ENCODE measurements at regions not wholly inside any gene's neighbourhood (a gene's known extent, or its start where the extent isn't known, plus 50 kb on each side); places are given as distances from the start of the nearest gene placed in this dataset.

DNA sequence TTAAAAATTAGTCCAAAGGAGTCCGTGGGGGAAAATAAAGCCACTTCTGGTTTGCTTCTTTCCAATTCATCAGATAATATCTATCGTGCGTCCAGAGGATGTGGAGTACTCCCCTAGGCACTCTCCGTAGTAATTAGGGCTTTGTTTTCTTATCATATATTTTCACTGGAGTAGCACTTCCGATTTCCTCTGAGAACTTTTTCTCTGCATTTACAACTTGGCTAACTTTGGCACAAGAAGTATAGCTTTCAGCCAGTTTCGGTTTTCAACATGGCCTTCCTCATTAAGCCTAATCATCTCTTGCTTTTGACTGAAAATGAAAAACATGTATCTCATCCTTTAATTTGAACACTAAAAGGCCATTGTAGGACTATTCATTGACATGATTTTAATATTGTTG, 80.5 kb downstream of the CASP3 start:
- H3K4me3 ChIP-seq (ENCODE audit: low read length): peak overlapping the region; percentile 31
- H3K4me1 ChIP-seq (ENCODE audit: low read length): peaks cover 6% of the 10 kb centered on the region; the same call in 1 of the 2 replicates
- no peaks in the 10 kb centered on the region for H3K36me3 ChIP-seq (replicated peaks; ENCODE audit: insufficient read depth, low read length)
- H3K79me2 ChIP-seq (ENCODE audit: low read length): no peaks in the 10 kb centered on the region
- no peaks in the 10 kb centered on the region for H3F3A ChIP-seq (ENCODE audit: insufficient read depth, low read length)
- no peak for TF ChIP-seq EZH2phosphoT487 (IDR thresholded peaks at IDR 0.05; ENCODE audit: low read length)
- TF ChIP-seq, protein P1, sequence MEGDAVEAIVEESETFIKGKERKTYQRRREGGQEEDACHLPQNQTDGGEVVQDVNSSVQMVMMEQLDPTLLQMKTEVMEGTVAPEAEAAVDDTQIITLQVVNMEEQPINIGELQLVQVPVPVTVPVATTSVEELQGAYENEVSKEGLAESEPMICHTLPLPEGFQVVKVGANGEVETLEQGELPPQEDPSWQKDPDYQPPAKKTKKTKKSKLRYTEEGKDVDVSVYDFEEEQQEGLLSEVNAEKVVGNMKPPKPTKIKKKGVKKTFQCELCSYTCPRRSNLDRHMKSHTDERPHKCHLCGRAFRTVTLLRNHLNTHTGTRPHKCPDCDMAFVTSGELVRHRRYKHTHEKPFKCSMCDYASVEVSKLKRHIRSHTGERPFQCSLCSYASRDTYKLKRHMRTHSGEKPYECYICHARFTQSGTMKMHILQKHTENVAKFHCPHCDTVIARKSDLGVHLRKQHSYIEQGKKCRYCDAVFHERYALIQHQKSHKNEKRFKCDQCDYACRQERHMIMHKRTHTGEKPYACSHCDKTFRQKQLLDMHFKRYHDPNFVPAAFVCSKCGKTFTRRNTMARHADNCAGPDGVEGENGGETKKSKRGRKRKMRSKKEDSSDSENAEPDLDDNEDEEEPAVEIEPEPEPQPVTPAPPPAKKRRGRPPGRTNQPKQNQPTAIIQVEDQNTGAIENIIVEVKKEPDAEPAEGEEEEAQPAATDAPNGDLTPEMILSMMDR (IDR thresholded peaks at IDR 0.05; ENCODE audit: low read length): no peak
- TF ChIP-seq EZH2 (optimal IDR thresholded peaks at IDR 0.05; ENCODE audit: low read depth, low read length): no peak
- DNase-seq: peak; percentile 30
- H3K27me3 ChIP-seq (replicated peaks; ENCODE audit: insufficient read depth, low read length): no peaks in the 10 kb centered on the region
- H3K9me2 ChIP-seq (replicated peaks; ENCODE audit: insufficient read depth, low read length): no peaks in the 10 kb centered on the region
- peak overlapping the region; percentile 5; the same call in 1 of the 2 replicates for H2AFZ ChIP-seq (ENCODE audit: low read length)
- H3K9ac ChIP-seq (ENCODE audit: low read length): peak overlapping the region; percentile 16; the same call in 1 of the 2 replicates
- peak overlapping the region; percentile 59 for H3K4me2 ChIP-seq (ENCODE audit: low read depth, low read length)
- no peaks in the 10 kb centered on the region for H3K9me3 ChIP-seq (replicated peaks; ENCODE audit: insufficient read depth, low read length)
- no peaks in the 10 kb centered on the region for H4K20me1 ChIP-seq (ENCODE audit: insufficient read depth, low read length)
- H3K27ac ChIP-seq (ENCODE audit: low read length): no peak overlapping the region; the same call in 1 of the 2 replicates

DNA sequence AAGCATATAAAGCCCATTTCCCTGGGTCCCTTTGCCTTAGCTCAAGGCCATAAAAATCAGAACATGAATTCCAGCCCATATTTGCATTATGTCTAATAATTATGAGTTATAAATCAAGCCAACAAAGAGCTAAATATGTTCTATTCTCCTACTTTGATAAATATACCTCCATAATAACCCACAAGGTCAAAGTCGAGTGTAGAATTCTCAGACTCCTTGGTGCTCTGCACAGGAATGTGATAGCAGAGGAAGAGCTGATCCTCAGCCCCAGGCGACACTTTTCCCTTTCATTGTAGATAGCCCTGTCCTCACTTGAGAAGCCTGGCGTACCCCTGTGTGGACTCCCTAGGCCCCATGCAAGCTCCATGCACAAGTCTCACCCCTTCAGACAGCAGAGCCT, 85.6 kb downstream of the CASP3 start:
- Histone ChIP-seq H3K27ac (ENCODE audit: low read length) (no peak overlapping the region), H3K4me3 (ENCODE audit: low read length) (no peak overlapping the region), H3K9me3 (replicated peaks; ENCODE audit: insufficient read depth, low read length) (no peaks in the 10 kb centered on the region), H3F3A (ENCODE audit: insufficient read depth, low read length) (no peaks in the 10 kb centered on the region), H3K9ac (ENCODE audit: low read length) (no peak overlapping the region), H3K36me3 (replicated peaks; ENCODE audit: insufficient read depth, low read length) (no peaks in the 10 kb centered on the region), H2AFZ (ENCODE audit: low read length) (no peak overlapping the region), H3K79me2 (ENCODE audit: low read length) (no peaks in the 10 kb centered on the region), H3K4me2 (ENCODE audit: low read depth, low read length) (no peak overlapping the region), H3K27me3 (replicated peaks; ENCODE audit: insufficient read depth, low read length) (no peaks in the 10 kb centered on the region), H3K4me1 (ENCODE audit: low read length) (no peaks in the 10 kb centered on the region), H4K20me1 (ENCODE audit: insufficient read depth, low read length) (no peaks in the 10 kb centered on the region), H3K9me2 (replicated peaks; ENCODE audit: insufficient read depth, low read length) (no peaks in the 10 kb centered on the region)
- TF ChIP-seq, protein P1 (IDR thresholded peaks at IDR 0.05; ENCODE audit: low read length): no peak
- no peak for TF ChIP-seq EZH2phosphoT487 (IDR thresholded peaks at IDR 0.05; ENCODE audit: low read length)
- TF ChIP-seq EZH2 (optimal IDR thresholded peaks at IDR 0.05; ENCODE audit: low read depth, low read length): no peak
- no peak for DNase-seq

DNA sequence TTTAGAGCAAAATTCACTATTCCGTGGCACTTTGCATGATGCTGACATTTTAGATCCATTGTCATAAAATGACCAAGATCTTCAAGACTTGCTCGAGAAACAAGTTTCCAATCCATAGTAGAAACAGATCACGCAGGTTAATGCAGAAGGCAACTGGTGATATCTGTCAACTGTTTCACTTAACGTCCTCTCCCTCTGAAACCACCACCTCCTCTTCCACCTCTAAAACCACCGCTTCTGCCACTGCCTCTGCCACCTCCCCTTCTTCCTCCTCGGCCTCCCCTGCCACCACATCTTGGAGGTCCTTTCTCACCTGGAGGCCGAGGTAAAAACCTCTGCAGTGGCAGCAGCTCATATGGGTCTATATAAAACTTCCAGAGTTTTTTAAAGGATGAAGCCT, 84.6 kb upstream of the IRF2 start:
- H3K4me3 ChIP-seq (ENCODE audit: low read length): no peak overlapping the region
- no peaks in the 10 kb centered on the region for H3K9me2 ChIP-seq (replicated peaks; ENCODE audit: insufficient read depth, low read length)
- no peaks in the 10 kb centered on the region for H3K36me3 ChIP-seq (replicated peaks; ENCODE audit: insufficient read depth, low read length)
- H3K9me3 ChIP-seq (replicated peaks; ENCODE audit: insufficient read depth, low read length): no peaks in the 10 kb centered on the region
- H3K79me2 ChIP-seq (ENCODE audit: low read length): no peaks in the 10 kb centered on the region
- H3K4me2 ChIP-seq (ENCODE audit: low read depth, low read length): no peak overlapping the region
- no peaks in the 10 kb centered on the region for H3K4me1 ChIP-seq (ENCODE audit: low read length)
- H3K27me3 ChIP-seq (replicated peaks; ENCODE audit: insufficient read depth, low read length): no peaks in the 10 kb centered on the region
- TF ChIP-seq EZH2 (optimal IDR thresholded peaks at IDR 0.05; ENCODE audit: low read depth, low read length): no peak
- TF ChIP-seq, protein P1 (IDR thresholded peaks at IDR 0.05; ENCODE audit: low read length): no peak
- TF ChIP-seq EZH2phosphoT487 (IDR thresholded peaks at IDR 0.05; ENCODE audit: low read length): no peak
- H3K9ac ChIP-seq (ENCODE audit: low read length): no peak overlapping the region
- no peak overlapping the region for H3K27ac ChIP-seq (ENCODE audit: low read length)
- no peak for DNase-seq
- H4K20me1 ChIP-seq (ENCODE audit: insufficient read depth, low read length): no peaks in the 10 kb centered on the region
- no peaks in the 10 kb centered on the region for H3F3A ChIP-seq (ENCODE audit: insufficient read depth, low read length)
- H2AFZ ChIP-seq (ENCODE audit: low read length): no peak overlapping the region

Data from MM.1S (cell line).